ENCODE measurements at regions not wholly inside any gene's neighbourhood (a gene's known extent, or its start where the extent isn't known, plus 50 kb on each side); places are given as distances from the start of the nearest gene placed in this dataset.

GRCh38 chr13:86684402-86684801, 885.2 kb upstream of the SLITRK6 start:
- H3K36me3 ChIP-seq (replicated peaks in 1 of 2; ENCODE audit: control insufficient read depth in 1 of 2, insufficient read depth in 2 of 2, low read length in 2 of 2), result no peaks in the 10 kb centered on the region
- no peaks in the 10 kb centered on the region for H3K79me2 ChIP-seq (ENCODE audit: insufficient read depth, low read length)
- H3K4me3 ChIP-seq (replicated peaks in 1 of 3; ENCODE audit: insufficient read depth in 1 of 3, low read depth in 2 of 3, low read length in 3 of 3), result no peak overlapping the region
- no peaks in the 10 kb centered on the region for H3K9me3 ChIP-seq (ENCODE audit: low read length)
- no peak overlapping the region for H3K4me2 ChIP-seq (ENCODE audit: low read depth, low read length)
- DNase-seq (ENCODE audit: low spot score) (no peak), FAIRE-seq (no peak), ATAC-seq (no peak)
- CTCF ChIA-PET (ENCODE audit: low intra/inter-chr PET ratio, low total read pairs), result no interaction called here
- no peaks in the 10 kb centered on the region for H4K20me1 ChIP-seq (ENCODE audit: insufficient read depth, low read length)
- TF ChIP-seq RELA (CRISPR knock-in tag; IDR thresholded peaks at IDR 0.05), result no peak
- H3K27ac ChIP-seq (ENCODE audit: extremely low read length, insufficient read depth, low read length), result no peak overlapping the region
- H3K27me3 ChIP-seq (ENCODE audit: control insufficient read depth in 1 of 2, insufficient read depth in 2 of 2, low read length in 2 of 2), result no peaks in the 10 kb centered on the region
- intact Hi-C loops (cut with micrococcal nuclease; ENCODE audit: unreplicated experiment), result no loop called here
- H3K4me1 ChIP-seq (ENCODE audit: insufficient read depth, low read length), result no peaks in the 10 kb centered on the region
- no TSS peak for BruUV-seq (replicated peaks)
- in situ Hi-C loops (cut with HindIII; ENCODE audit: extremely low pct_ligation_motif_present, low pct_unique_long_range_greater_than_20kb), result no loop called here
- H2AFZ ChIP-seq (ENCODE audit: low read length), result no peak overlapping the region
- H3K9ac ChIP-seq (ENCODE audit: insufficient read depth, low read depth, low read length), result no peak overlapping the region
- POLR2A ChIA-PET, result no interaction called here

GRCh38 chr13:86689911-86690310, 890.7 kb upstream of the SLITRK6 start:
- Histone ChIP-seq H3K27ac (ENCODE audit: extremely low read length, insufficient read depth, low read length) (no peak overlapping the region), H4K20me1 (ENCODE audit: insufficient read depth, low read length) (no peaks in the 10 kb centered on the region), H3K27me3 (ENCODE audit: control insufficient read depth in 1 of 2, insufficient read depth in 2 of 2, low read length in 2 of 2) (no peaks in the 10 kb centered on the region), H3K4me1 (ENCODE audit: insufficient read depth, low read length) (no peaks in the 10 kb centered on the region), H3K36me3 (replicated peaks in 1 of 2; ENCODE audit: control insufficient read depth in 1 of 2, insufficient read depth in 2 of 2, low read length in 2 of 2) (no peaks in the 10 kb centered on the region), H3K79me2 (ENCODE audit: insufficient read depth, low read length) (no peaks in the 10 kb centered on the region), H3K9me3 (ENCODE audit: low read length) (no peaks in the 10 kb centered on the region; the same call in 1 of the 2 replicates), H2AFZ (ENCODE audit: low read length) (no peak overlapping the region), H3K9ac (ENCODE audit: insufficient read depth, low read depth, low read length) (no peak overlapping the region), H3K4me3 (replicated peaks in 1 of 3; ENCODE audit: insufficient read depth in 1 of 3, low read depth in 2 of 3, low read length in 3 of 3) (no peak overlapping the region), H3K4me2 (ENCODE audit: low read depth, low read length) (no peak overlapping the region)
- intact Hi-C loops (cut with micrococcal nuclease; ENCODE audit: unreplicated experiment) (no loop called here), in situ Hi-C loops (cut with HindIII; ENCODE audit: extremely low pct_ligation_motif_present, low pct_unique_long_range_greater_than_20kb) (no loop called here)
- TF ChIP-seq CREBL2 (CRISPR knock-in tag; IDR thresholded peaks at IDR 0.05; ENCODE audit: borderline replicate concordance) (no peak), GABPB1 (CRISPR knock-in tag; IDR thresholded peaks at IDR 0.05) (no peak), ZNF124 (CRISPR knock-in tag; IDR thresholded peaks at IDR 0.05) (no peak), ZNF225 (CRISPR knock-in tag; IDR thresholded peaks at IDR 0.05) (no peak), AGO2 (optimal IDR thresholded peaks at IDR 0.05; ENCODE audit: low read depth, low read length) (no peak), ZNF878 (CRISPR knock-in tag; IDR thresholded peaks at IDR 0.05) (no peak), KLF9 (CRISPR knock-in tag; IDR thresholded peaks at IDR 0.05; ENCODE audit: low read depth) (no peak), ZNF24 (IDR thresholded peaks at IDR 0.05) (no peak), ZC3H4 (CRISPR knock-in tag; IDR thresholded peaks at IDR 0.05; ENCODE audit: borderline replicate concordance) (no peak), MBD4 (IDR thresholded peaks at IDR 0.05; ENCODE audit: borderline replicate concordance, low read length) (no peak), ASH2L (IDR thresholded peaks at IDR 0.05; ENCODE audit: insufficient read length, low read depth, low read length) (no peak), YEATS2 (CRISPR knock-in tag; IDR thresholded peaks at IDR 0.05; ENCODE audit: borderline replicate concordance) (no peak), ZNF263 (CRISPR knock-in tag; IDR thresholded peaks at IDR 0.05) (no peak), ZBTB1 (CRISPR knock-in tag; IDR thresholded peaks at IDR 0.05; ENCODE audit: borderline replicate concordance) (no peak), PTBP1 (IDR thresholded peaks at IDR 0.05; ENCODE audit: low read depth, low read length, poor library complexity, severe bottlenecking) (no peak), TBX2 (CRISPR knock-in tag; IDR thresholded peaks at IDR 0.05; ENCODE audit: borderline replicate concordance) (no peak)
- WGBS (ENCODE audit: low lambda C conversion rate), result 3% methylated on average over 2 of the region's 2 CpGs
- ChIA-PET CTCF (ENCODE audit: low intra/inter-chr PET ratio, low total read pairs) (no interaction called here), POLR2A (no interaction called here)
- DNase-seq (ENCODE audit: low spot score), result no peak
- FAIRE-seq, result no peak
- ATAC-seq, result no peak
- BruUV-seq (replicated peaks), result no TSS peak

Data from HepG2 (cell line).